PFSK-1 (cell line): ENCODE measurements at regions not wholly inside any gene's neighbourhood (a gene's known extent, or its start where the extent isn't known, plus 50 kb on each side); places are given as distances from the start of the nearest gene placed in this dataset.

Experiments
- POLR2AphosphoS5 ChIP-seq: IDR thresholded peaks from 2 replicates; pipeline ENCODE4 v1.6.1; 2012; ENCODE audit warnings: low read depth, mild to moderate bottlenecking, control low read depth, low read length, moderate library complexity
- REST ChIP-seq, 2 experiments: IDR thresholded peaks; 2 replicates each; pipeline versions ENCODE4 v1.6.1 to v1.8.0; 2011 to 2012; ENCODE audit warnings: low read depth in 2 of 2, low read length in 2 of 2, control low read depth in 1 of 2, inconsistent platforms in 1 of 2, mild to moderate bottlenecking in 1 of 2, moderate library complexity in 1 of 2; ENCODE audit not compliant: insufficient read depth in 1 of 2
- SIN3A ChIP-seq: IDR thresholded peaks from 2 replicates; pipeline ENCODE4 v1.6.1; 2012; ENCODE audit warnings: mild to moderate bottlenecking, low read length, moderate library complexity, borderline replicate concordance; ENCODE audit not compliant: insufficient read depth
- TAF1 ChIP-seq: IDR thresholded peaks from 2 replicates; pipeline ENCODE4 v1.6.1; 2012; ENCODE audit warnings: low read length, control low read depth, borderline replicate concordance; ENCODE audit not compliant: insufficient read depth

GRCh38 chr3:148535001-148535400, 162.7 kb upstream of the AGTR1 start:
- TF ChIP-seq POLR2AphosphoS5: no peak
- no peak for TF ChIP-seq TAF1
- TF ChIP-seq REST (IDR thresholded peaks at IDR 0.05; ENCODE audit: insufficient read depth in 1 of 2, low read depth in 2 of 2, low read length in 2 of 2): no peak
- no peak for TF ChIP-seq SIN3A
